T-helper 2 cell treated with Interferon-gamma antibody and Interleukin-4, amounts not matched to agents 5 μg/mL and 100 μg/mL, for 36 hours (primary cell): ENCODE measurements at regions not wholly inside any gene's neighbourhood (a gene's known extent, or its start where the extent isn't known, plus 50 kb on each side); places are given as distances from the start of the nearest gene placed in this dataset.
"Not testable (repeated sequence)": the region's sequence is repeated elsewhere in the genome, so short reads cannot be mapped to it uniquely, and the experiment has no call there.

Experiments used
- DNase-seq: peaks from one replicate; pipeline ENCODE4 v3.0.0; 2021; ENCODE audit warnings: low spot score
- H3K27ac Mint-ChIP-seq: one replicate; pipeline ENCODE4 v1.8.0; 2021; ENCODE audit warnings: mild to moderate bottlenecking, mixed read lengths
- H3K27me3 Mint-ChIP-seq: one replicate; pipeline ENCODE4 v1.8.0; 2021; ENCODE audit warnings: low read depth, mixed read lengths
- H3K36me3 Mint-ChIP-seq: one replicate; pipeline ENCODE4 v1.8.0; 2021; ENCODE audit warnings: low read depth, mixed read lengths
- H3K4me1 Mint-ChIP-seq: one replicate; pipeline ENCODE4 v1.8.0; 2021; ENCODE audit warnings: low read depth, mixed read lengths
- H3K4me3 Mint-ChIP-seq: one replicate; pipeline ENCODE4 v1.8.0; 2022; ENCODE audit warnings: mild to moderate bottlenecking, moderate library complexity, mixed read lengths
- H3K9me3 Mint-ChIP-seq: one replicate; pipeline ENCODE4 v1.8.0; 2021; ENCODE audit warnings: mixed read lengths

DNA sequence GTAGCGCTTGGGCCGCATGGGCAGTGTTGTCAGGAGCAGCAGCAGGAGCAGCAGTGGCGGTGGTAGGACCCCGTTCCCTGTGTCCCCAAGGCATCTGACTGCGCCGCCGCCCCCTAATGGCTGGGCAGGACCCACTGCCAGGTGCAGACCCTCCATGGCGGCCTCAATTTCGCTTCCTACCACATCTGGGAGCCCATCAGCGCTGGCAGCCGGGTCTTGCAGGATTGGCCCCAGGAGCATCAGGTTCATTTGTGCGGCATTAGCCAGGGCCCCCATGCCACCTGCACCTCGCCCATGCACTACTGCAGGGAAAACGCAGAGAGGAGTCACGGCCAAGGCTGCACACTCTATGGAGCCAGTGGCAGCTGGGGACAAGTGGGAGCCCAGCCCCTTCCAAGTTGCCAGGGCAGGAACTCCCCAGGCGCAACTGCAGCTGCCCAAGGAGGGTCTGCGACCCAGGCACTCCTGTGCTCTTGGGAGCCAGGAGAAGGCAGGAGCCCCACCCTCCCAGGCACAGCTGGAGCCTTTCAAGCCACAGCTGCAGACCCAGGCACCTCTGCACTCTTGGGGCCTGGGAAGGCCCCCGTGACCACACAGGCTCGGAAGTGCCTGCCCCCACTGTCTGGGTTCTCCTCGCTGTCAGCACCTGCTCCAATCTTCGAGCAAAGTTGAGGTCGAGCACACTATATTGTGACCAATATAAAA is 594.2 kb downstream of the KCNJ18 start:
- DNase-seq: no peak
- no peaks in the 10 kb centered on the region for H3K27me3 Mint-ChIP-seq
- H3K36me3 Mint-ChIP-seq: no peaks in the 10 kb centered on the region
- H3K27ac Mint-ChIP-seq: no peak overlapping the region
- H3K9me3 Mint-ChIP-seq: peaks cover 20% of the 10 kb centered on the region
- H3K4me3 Mint-ChIP-seq: no peak overlapping the region
- no peaks in the 10 kb centered on the region for H3K4me1 Mint-ChIP-seq

DNA sequence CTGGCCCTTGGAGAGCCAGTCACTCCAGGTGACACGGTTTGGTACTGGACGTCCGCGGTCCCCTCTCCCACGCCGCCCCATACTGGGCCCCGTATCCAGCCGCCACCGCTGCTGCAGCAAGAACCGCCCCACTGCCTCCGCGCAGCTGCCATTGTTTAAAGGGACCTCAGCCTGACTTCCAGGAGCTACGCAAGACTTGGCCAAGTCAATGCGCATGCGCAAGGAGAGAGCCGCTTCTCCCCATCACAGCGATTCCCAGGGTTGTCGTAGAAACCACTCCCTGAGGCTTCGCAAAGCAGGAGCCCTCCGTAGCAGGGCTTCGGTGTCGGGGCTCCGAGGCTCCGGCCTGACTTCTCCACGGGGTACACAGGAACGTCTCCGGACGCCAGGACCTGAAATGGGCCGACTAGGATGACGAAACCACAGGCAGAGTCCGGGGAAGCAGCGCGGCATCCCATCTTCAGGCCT is 606.2 kb downstream of the KCNJ18 start:
- H3K4me3 Mint-ChIP-seq, H3K4me1 Mint-ChIP-seq, DNase-seq, H3K27ac Mint-ChIP-seq, H3K27me3 Mint-ChIP-seq, H3K36me3 Mint-ChIP-seq: not testable (repeated sequence)
- H3K9me3 Mint-ChIP-seq: peaks cover 36% of the 10 kb centered on the region

DNA sequence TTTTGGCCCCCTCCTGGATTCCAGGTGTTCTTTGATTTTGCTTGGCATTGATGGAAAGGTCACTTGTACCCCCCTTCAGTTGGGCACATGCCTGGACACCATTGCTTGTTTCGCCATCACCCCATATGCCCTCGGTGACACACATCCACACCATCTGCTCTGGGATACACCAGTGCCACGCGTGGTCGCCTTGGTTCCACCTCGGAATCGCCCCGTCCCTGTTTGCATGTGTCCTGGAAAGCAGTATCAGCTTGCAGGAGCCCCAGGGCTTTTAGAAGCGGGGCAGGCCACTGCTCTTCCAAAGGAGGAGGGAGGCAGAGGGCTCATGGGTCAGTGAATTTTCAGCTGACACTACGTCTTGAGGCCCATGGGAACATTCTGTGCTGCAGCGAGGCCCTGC is 607.9 kb downstream of the KCNJ18 start:
- DNase-seq: no peak
- H3K4me1 Mint-ChIP-seq: no peaks in the 10 kb centered on the region
- H3K36me3 Mint-ChIP-seq: no peaks in the 10 kb centered on the region
- H3K27ac Mint-ChIP-seq: no peak overlapping the region
- peaks cover 36% of the 10 kb centered on the region for H3K9me3 Mint-ChIP-seq
- H3K27me3 Mint-ChIP-seq: no peaks in the 10 kb centered on the region
- no peak overlapping the region for H3K4me3 Mint-ChIP-seq

DNA sequence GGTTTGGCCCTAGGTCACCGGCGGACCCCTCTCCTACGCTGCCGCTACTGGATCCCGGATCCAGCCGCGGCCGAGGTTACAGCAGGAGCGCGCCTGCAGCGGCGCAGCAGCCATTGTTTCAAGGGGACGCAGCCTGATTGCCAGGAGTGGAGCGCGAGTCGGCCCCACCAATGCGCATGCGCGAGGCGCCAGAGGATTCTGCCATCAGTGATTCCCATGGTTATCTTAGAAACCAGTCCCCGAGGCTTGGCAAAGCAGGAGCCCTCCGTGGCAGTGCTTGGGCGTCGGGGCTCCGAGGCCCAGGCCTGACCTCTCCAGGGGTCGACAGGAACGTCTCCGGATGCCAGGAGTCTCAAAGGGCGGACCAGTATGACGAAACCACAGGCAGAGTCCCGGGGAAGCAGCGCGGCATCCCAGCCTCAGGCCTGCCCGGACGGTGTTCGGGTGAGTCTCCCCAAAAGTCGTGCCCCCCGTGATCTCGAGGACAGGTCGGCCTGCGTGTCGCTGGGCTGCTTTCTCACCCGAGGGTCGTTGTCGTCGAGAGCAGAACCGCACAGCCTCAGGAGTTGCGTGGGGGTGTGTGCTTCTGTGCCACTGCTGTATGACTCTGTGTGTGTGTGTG is 608.5 kb downstream of the KCNJ18 start:
- Mint-ChIP-seq H3K4me3 (no peak overlapping the region), H3K4me1 (no peaks in the 10 kb centered on the region), H3K27ac (no peak overlapping the region), H3K9me3 (peaks cover 38% of the 10 kb centered on the region), H3K27me3 (no peaks in the 10 kb centered on the region), H3K36me3 (no peaks in the 10 kb centered on the region)
- DNase-seq: no peak

DNA sequence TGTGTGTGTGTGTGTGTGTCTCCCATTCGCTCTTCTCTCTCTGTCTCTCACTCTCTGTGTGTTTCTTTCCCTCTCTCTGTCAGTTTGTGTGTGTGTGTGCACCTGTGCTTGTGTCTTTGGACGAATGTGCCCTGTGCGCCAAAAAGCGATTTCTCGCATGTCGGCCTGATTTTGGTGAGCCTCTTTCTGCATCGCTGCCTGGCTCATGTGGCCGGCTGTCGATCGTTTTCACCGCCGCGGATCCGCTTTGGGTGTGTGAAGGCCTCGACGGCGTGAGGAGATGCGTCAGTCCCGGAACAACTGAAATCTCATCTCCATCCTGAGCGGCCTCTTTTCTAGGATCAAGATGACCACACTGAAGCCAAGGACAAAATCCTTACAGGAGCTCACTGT is 609.0 kb downstream of the KCNJ18 start:
- peaks cover 43% of the 10 kb centered on the region for H3K9me3 Mint-ChIP-seq
- H3K36me3 Mint-ChIP-seq: no peaks in the 10 kb centered on the region
- H3K4me3 Mint-ChIP-seq: no peak overlapping the region
- no peaks in the 10 kb centered on the region for H3K27me3 Mint-ChIP-seq
- no peak for DNase-seq
- H3K4me1 Mint-ChIP-seq: no peaks in the 10 kb centered on the region
- no peak overlapping the region for H3K27ac Mint-ChIP-seq

DNA sequence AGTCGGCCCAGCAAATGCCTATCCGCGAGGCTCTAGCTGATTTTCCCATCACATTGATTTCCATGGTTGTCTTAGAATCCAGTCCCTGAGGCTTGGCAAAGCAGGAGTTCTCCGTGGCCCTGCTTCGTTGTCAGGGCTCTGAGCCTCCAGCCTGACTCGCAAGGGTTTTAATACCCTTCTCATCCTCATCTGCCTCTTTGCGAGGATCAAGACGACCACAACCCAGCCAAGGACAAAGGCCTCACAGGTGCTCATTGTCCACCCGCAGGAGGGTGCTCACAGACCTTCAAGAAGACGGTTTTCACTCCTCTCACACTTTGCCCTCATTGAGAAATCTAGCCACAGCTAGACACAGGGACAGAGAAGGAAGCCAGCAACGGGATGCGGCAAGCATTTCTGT is 610.8 kb downstream of the KCNJ18 start:
- no peak overlapping the region for H3K4me3 Mint-ChIP-seq
- no peaks in the 10 kb centered on the region for H3K36me3 Mint-ChIP-seq
- H3K4me1 Mint-ChIP-seq: no peaks in the 10 kb centered on the region
- no peaks in the 10 kb centered on the region for H3K27me3 Mint-ChIP-seq
- H3K27ac Mint-ChIP-seq: no peak overlapping the region
- H3K9me3 Mint-ChIP-seq: peaks cover 46% of the 10 kb centered on the region
- no peak for DNase-seq

DNA sequence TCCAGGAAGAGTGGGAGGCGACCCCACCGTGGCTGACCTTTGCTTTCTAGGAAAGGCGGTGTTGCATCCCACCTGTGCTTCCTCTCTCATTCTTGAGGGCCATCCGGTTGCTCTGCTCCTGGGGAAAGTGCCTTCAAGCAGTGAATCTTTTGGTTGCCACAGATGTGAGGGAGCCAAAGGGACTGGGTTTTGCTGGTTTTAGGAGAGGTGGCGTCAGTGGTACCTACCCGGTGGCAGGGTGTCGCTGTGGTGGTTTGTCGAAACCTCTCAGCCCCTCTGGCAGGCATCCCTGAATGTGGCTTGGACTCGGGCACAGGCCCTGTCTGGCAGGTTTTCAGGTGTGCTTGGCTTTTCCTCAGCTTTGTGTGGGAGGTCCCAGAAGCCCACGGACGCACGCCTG is 611.5 kb downstream of the KCNJ18 start:
- Mint-ChIP-seq H3K27ac (no peak overlapping the region), H3K4me1 (no peaks in the 10 kb centered on the region), H3K9me3 (peaks cover 50% of the 10 kb centered on the region), H3K27me3 (no peaks in the 10 kb centered on the region), H3K36me3 (no peaks in the 10 kb centered on the region), H3K4me3 (no peak overlapping the region)
- DNase-seq: no peak

DNA sequence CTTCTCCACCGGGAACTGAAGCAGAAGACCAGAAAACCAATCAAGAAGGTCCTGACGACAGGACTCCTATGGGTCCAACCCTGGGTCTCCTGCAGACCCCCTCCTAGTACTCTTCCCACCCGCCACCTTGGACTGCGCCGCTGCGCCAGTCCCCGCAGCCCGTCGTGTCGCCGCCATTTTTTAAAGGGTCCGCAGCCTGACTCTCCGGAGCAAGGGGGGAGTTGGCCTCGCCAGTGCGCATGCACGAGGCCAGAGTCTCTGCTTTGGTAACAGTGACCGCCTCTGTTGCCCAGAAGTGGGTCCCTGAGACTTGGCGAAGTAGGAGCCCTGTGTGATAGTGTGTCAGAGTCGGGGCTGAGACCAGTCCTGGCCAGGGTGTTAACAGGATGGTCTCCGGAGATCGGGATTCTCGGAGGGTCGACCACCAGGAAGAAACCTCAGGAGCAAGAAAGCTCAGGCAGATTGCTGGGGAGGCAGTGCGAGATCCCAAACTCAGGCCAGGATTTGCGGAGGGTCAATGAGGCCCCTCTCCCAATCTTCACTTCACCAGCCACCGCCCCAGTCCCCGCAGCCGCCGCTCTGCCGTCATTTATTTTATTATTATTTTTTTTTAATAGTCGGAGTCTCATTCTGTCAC is 612.5 kb downstream of the KCNJ18 start:
- no peak overlapping the region for H3K27ac Mint-ChIP-seq
- H3K4me3 Mint-ChIP-seq: no peak overlapping the region
- no peaks in the 10 kb centered on the region for H3K36me3 Mint-ChIP-seq
- H3K27me3 Mint-ChIP-seq: no peaks in the 10 kb centered on the region
- DNase-seq: no peak
- peaks cover 48% of the 10 kb centered on the region for H3K9me3 Mint-ChIP-seq
- no peaks in the 10 kb centered on the region for H3K4me1 Mint-ChIP-seq

DNA sequence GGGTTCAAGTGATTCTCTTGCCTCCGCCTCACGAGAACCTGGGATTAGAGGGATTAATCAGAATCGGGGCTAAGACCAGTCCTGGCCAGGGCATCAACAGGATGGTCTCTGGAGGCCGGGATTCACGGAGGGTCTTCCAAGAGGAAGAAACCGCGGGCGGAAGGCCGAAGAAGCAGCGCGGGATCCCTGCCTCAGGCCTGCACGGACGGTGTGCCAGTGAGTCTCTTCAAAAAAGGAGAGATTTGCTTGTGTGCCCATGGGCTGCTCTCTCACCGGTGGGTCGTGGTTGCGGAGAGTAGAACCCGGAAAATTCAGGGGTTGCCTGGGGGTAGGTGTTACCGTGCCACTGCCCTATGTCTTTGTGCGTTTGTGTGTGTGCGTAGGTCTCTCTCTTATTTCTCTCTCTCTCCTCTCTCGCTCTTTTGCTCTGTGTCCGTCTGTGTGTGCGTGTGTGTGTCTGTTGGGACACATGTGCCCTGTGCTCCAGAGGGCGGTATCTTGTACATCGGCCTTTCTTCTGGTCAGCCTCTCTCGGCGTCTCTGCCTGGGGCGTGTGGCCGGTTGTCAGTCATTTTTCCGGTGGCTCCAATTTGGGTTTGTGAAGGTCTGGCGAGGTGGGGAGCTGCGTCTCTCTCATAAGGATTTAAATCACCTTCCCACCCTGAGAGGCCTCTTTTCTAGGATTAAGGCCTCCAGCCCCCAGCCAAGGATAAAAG is 613.2 kb downstream of the KCNJ18 start:
- Mint-ChIP-seq H3K27ac (no peak overlapping the region), H3K27me3 (no peaks in the 10 kb centered on the region), H3K4me3 (no peak overlapping the region), H3K9me3 (peaks cover 55% of the 10 kb centered on the region), H3K4me1 (no peaks in the 10 kb centered on the region), H3K36me3 (no peaks in the 10 kb centered on the region)
- no peak for DNase-seq

DNA sequence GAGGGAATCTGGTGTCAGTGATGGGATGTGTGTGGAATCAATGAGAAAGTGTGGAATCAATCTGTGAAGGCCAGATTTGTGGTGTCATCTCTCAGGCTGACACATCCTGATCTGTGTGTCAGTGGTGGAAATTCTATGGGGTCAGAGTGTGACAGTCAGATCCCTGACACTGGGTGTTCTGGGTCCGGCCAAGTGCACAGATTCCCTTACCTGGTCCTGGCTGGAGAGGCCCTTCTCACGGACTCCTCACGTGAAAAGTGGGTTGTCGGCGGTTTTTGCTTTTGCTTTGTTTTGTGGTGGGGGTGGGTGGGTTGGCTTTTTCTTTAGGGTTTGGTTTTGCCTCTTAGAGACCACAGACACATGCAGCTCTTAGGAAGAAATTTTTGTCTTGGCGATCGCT is 618.0 kb downstream of the KCNJ18 start:
- H3K4me1 Mint-ChIP-seq, H3K27ac Mint-ChIP-seq, DNase-seq, H3K36me3 Mint-ChIP-seq, H3K27me3 Mint-ChIP-seq, H3K4me3 Mint-ChIP-seq: not testable (repeated sequence)
- H3K9me3 Mint-ChIP-seq: peaks cover 44% of the 10 kb centered on the region

DNA sequence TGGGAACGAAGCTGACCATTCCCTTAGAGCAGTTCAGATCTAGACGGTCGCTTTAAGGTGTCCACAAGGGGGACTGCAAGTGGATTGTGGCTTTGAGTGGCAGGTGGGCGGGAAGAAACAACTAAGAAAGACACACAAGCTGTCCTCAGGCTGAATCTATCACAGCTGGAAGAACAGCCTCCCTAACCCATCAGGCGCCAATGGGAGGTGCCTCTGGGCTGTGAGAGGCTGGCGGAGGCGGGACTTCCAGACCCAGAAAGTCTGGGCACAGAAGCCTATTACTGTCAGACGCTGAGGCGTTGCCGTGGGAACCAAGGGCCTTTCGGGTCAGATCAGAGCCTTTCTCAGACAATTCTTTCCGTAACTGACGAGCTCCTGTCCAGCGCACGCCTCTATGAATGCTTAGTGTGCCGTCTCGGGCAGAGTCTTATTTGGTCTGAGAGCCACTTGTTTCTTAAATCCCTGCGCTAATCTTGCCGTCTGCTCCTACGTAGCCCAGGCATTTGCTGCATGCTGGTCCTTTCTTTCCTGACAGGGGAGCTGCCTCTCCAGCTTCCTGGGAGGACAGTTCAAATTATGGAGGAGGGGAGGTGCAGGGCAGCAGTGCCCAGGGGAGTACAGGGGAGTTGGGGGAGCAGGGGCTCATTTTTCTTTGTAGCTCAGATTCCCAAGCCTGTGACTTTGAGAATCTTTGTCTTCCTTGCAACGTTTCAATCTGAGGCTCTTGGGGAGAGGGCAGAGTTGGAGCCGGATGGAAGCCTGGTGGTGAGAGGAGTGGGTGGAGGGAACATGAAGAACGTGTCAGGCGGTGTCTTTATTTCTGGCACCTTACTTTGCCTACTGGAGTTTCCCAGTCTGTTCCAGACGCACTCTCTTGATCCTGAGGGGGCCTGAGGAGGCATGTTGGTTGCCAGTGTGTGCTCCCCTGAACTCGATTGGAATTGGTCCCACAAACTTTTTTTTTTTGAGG is 618.7 kb downstream of the KCNJ18 start:
- Mint-ChIP-seq H3K27ac (no peak overlapping the region), H3K4me1 (no peaks in the 10 kb centered on the region), H3K36me3 (no peaks in the 10 kb centered on the region), H3K4me3 (no peak overlapping the region), H3K27me3 (no peaks in the 10 kb centered on the region), H3K9me3 (peaks cover 37% of the 10 kb centered on the region)
- no peak for DNase-seq

DNA sequence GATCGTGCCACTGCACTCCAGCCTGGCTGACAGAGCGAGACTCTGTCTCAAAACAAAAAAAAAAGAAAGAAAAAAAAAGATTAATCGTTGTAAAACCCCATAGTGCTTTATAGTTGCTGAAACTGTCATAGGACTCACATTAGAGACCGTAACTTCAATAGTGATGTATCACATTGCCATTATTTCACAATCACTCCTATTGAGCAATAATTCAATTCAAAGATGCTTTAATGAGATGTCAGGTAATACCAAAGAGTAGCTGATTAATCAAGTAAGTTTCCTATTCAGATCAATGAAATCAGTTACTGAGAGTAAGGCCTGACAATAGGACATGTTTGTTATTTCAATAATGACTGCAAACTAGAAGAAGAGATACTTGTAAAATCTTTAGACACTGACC is 628.7 kb downstream of the KCNJ18 start:
- not testable (repeated sequence) for H3K36me3 Mint-ChIP-seq, DNase-seq, H3K4me1 Mint-ChIP-seq, H3K27me3 Mint-ChIP-seq, H3K4me3 Mint-ChIP-seq, H3K27ac Mint-ChIP-seq
- H3K9me3 Mint-ChIP-seq: peaks cover 42% of the 10 kb centered on the region

DNA sequence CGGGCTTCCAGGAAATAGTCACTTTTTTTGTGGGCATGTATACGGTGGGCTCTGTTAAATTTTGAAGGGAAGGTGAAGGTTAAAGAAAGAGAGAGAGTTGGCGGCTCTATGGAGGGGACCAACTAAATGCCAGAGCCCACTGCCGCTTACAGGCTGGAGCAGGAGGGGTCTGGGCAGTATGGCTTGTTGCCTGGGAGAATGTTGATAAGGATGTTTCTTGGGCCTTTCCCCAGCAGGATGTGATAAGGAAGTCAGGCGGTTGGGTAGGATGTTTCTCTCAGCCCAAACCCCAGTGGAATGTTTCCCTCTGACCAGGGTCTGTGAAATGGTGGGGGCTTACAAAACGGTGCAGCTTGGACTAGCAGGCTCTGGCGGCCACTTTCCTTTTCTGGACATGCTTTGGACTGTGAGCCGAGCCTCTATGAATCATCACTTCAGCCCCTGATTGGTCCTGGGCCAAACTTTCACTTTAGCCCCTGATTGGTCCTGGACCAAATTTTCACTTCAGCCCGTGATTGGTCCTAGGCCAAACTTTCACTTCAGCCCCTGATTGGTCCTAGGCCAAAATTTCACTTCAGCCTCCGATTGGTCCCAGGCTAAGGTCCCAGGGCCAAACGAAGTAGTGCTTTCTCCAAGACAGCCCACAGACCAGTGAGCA is 630.7 kb downstream of the KCNJ18 start:
- not testable (repeated sequence) for H3K27me3 Mint-ChIP-seq, H3K4me3 Mint-ChIP-seq, DNase-seq, H3K36me3 Mint-ChIP-seq, H3K4me1 Mint-ChIP-seq, H3K27ac Mint-ChIP-seq
- peaks cover 34% of the 10 kb centered on the region for H3K9me3 Mint-ChIP-seq
